GM19395 (cell line): ENCODE measurements at regions not wholly inside any gene's neighbourhood (a gene's known extent, or its start where the extent isn't known, plus 50 kb on each side); places are given as distances from the start of the nearest gene placed in this dataset.

Source experiments
- ATAC-seq: cut with Tn5 transposase; IDR thresholded peaks from one replicate; pipeline ENCODE4 v1.9.1; 2021; ENCODE audit warnings: mild to moderate bottlenecking, moderate library complexity; ENCODE audit not compliant: unreplicated experiment

GRCh38 chr5:144882739-144883283 is 712.1 kb downstream of the KCTD16 start:
- no peak for ATAC-seq

GRCh38 chr5:144880513-144880912 is 709.8 kb downstream of the KCTD16 start:
- ATAC-seq: no peak

GRCh38 chr5:144876990-144877389 is 706.3 kb downstream of the KCTD16 start:
- ATAC-seq: no peak

- no peak for ATAC-seq
Measured at GRCh38 chr5:144873076-144873475, 702.4 kb downstream of the KCTD16 start.

- no peak for ATAC-seq
Measured at GRCh38 chr5:144864118-144864517, 693.4 kb downstream of the KCTD16 start.

GRCh38 chr5:144857454-144857853 is 686.8 kb downstream of the KCTD16 start:
- ATAC-seq: no peak

GRCh38 chr5:144844086-144844485 is 673.4 kb downstream of the KCTD16 start:
- ATAC-seq: no peak

- ATAC-seq: no peak
Measured at GRCh38 chr5:144832416-144832815, 661.7 kb downstream of the KCTD16 start.

GRCh38 chr5:144831650-144832049 is 661.0 kb downstream of the KCTD16 start:
- no peak for ATAC-seq

- ATAC-seq: no peak
Measured at GRCh38 chr5:144822503-144822902, 651.8 kb downstream of the KCTD16 start.

- ATAC-seq: no peak
Measured at GRCh38 chr5:144820278-144820677, 649.6 kb downstream of the KCTD16 start.

- ATAC-seq: no peak
Measured at GRCh38 chr5:144815131-144815530, 644.5 kb downstream of the KCTD16 start.

GRCh38 chr5:144812763-144813162 is 642.1 kb downstream of the KCTD16 start:
- ATAC-seq: no peak

GRCh38 chr5:144800169-144800568 is 629.5 kb downstream of the KCTD16 start:
- ATAC-seq: no peak

GRCh38 chr5:144798595-144798994 is 627.9 kb downstream of the KCTD16 start:
- ATAC-seq: no peak

GRCh38 chr5:144794922-144795321 is 624.2 kb downstream of the KCTD16 start:
- no peak for ATAC-seq

GRCh38 chr5:144788556-144788955 is 617.9 kb downstream of the KCTD16 start:
- ATAC-seq: no peak

- no peak for ATAC-seq
Measured at GRCh38 chr5:144788046-144788445, 617.4 kb downstream of the KCTD16 start.

- ATAC-seq: no peak
Measured at GRCh38 chr5:144779368-144779767, 608.7 kb downstream of the KCTD16 start.

- no peak for ATAC-seq
Measured at GRCh38 chr5:144778561-144778960, 607.9 kb downstream of the KCTD16 start.

- no peak for ATAC-seq
Measured at GRCh38 chr5:144774197-144774596, 603.5 kb downstream of the KCTD16 start.

GRCh38 chr5:144773628-144774027 is 603.0 kb downstream of the KCTD16 start:
- no peak for ATAC-seq

- no peak for ATAC-seq
Measured at GRCh38 chr5:144771802-144772201, 601.1 kb downstream of the KCTD16 start.
